ENCODE measurements at regions not wholly inside any gene's neighbourhood (a gene's known extent, or its start where the extent isn't known, plus 50 kb on each side); places are given as distances from the start of the nearest gene placed in this dataset.

DNA sequence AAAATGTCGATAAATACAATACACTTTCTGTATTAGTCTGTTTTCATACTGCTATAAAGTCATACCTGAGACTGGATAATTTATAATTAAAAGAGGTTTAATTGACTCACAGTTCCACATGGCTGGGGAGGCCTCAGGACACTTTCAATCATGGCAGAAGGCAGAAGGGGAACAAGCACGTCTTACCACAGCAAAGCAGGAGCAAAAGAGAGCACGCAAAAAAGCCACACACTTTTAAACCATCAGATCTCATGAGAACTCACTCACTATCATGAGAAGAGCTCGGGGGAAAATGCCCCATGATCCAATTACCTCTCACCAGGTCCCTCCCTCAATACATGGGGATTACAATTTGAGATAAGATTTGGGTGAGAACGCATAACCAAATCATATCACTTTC, 256.7 kb downstream of the ANAPC1 start:
- Histone ChIP-seq H3K9ac (replicated peaks in 1 of 4; ENCODE audit: extremely low read depth in 1 of 4, low read depth in 3 of 4, low read length in 3 of 4) (no peak overlapping the region), H3K9me3 (ENCODE audit: insufficient read depth in 2 of 2, low read depth in 1 of 2, low read length in 1 of 2) (peaks cover 3 to 11% of the 10 kb centered on the region in 2 experiments; a peak in 3 of 4 replicates), H3K23me2 (ENCODE audit: low read depth, low read length) (no peaks in the 10 kb centered on the region), H3K23ac (ENCODE audit: insufficient read length) (no peak overlapping the region), H4K91ac (replicated peaks; ENCODE audit: insufficient read length, low read length) (no peak overlapping the region), H3K36me3 (ENCODE audit: control insufficient read depth in 2 of 4, insufficient read depth in 4 of 4, low read length in 3 of 4) (no peaks in the 10 kb centered on the region), H3K4me1 (replicated peaks in 1 of 4; ENCODE audit: control insufficient read depth in 3 of 4, insufficient read depth in 4 of 4, low read length in 3 of 4) (no peaks in the 10 kb centered on the region), H3K56ac (replicated peaks; ENCODE audit: insufficient read length, low read depth, low read length) (no peak overlapping the region), H3K4ac (replicated peaks; ENCODE audit: insufficient read length, low read depth, low read length) (no peak overlapping the region), H3K27ac (ENCODE audit: low read depth, low read length) (no peak overlapping the region), H4K5ac (ENCODE audit: insufficient read length, low read depth, low read length) (no peak overlapping the region), H3K79me2 (ENCODE audit: control insufficient read depth in 1 of 2, insufficient read depth in 2 of 2, low read length in 2 of 2) (no peaks in the 10 kb centered on the region), H4K20me1 (replicated peaks in 1 of 2; ENCODE audit: control insufficient read depth in 1 of 2, insufficient read depth in 2 of 2, low read length in 2 of 2) (no peaks in the 10 kb centered on the region), H2BK120ac (replicated peaks; ENCODE audit: low read depth, low read length) (no peak overlapping the region), H4K8ac (ENCODE audit: extremely low read depth, insufficient read depth, low read length) (no peak overlapping the region), H3K79me1 (ENCODE audit: low read depth, low read length) (no peaks in the 10 kb centered on the region), H2BK20ac (ENCODE audit: low read length) (no peak overlapping the region), H3K18ac (ENCODE audit: extremely low read depth, low read length) (no peak overlapping the region), H3K4me2 (ENCODE audit: insufficient read depth in 1 of 2, low read depth in 2 of 2, low read length in 2 of 2) (no peak overlapping the region), H2BK5ac (ENCODE audit: low read depth, low read length) (no peak overlapping the region), H3K14ac (ENCODE audit: insufficient read length) (no peak overlapping the region), H3K4me3 (ENCODE audit: extremely low read depth in 1 of 4, insufficient read depth in 2 of 4, low read depth in 3 of 4, low read length in 4 of 4) (no peak overlapping the region), H2AK5ac (ENCODE audit: low read depth, low read length) (no peak overlapping the region), H2BK15ac (ENCODE audit: low read length) (no peak overlapping the region), H3K27me3 (replicated peaks in 1 of 4; ENCODE audit: control insufficient read depth in 3 of 4, extremely low read depth in 1 of 4, insufficient read depth in 3 of 4, low read length in 3 of 4) (no peaks in the 10 kb centered on the region), H2AFZ (ENCODE audit: low read length) (no peak overlapping the region), H2BK12ac (ENCODE audit: low read depth, low read length) (no peak overlapping the region)
- DNase-seq (ENCODE audit: low read depth in 1 of 2, low spot score in 2 of 2) (no peak), FAIRE-seq (no peak)
- no peak for TF ChIP-seq CTBP2 (IDR thresholded peaks at IDR 0.05; ENCODE audit: borderline replicate concordance, insufficient read depth, insufficient read length, low read length)
- TF ChIP-seq BRCA1 (IDR thresholded peaks at IDR 0.05; ENCODE audit: low read depth, low read length), result no peak
- no peak for TF ChIP-seq SIN3A (conservative IDR thresholded peaks at IDR 0.05 in 1 of 2, IDR thresholded peaks at IDR 0.05 in 1 of 2; ENCODE audit: low read depth in 1 of 2, low read length in 2 of 2)
- TF ChIP-seq YY1 (IDR thresholded peaks at IDR 0.05; ENCODE audit: low read depth, low read length), result no peak
- TF ChIP-seq POU5F1 (IDR thresholded peaks at IDR 0.05; ENCODE audit: low read depth, low read length), result no peak
- TF ChIP-seq EP300 (IDR thresholded peaks at IDR 0.05; ENCODE audit: borderline replicate concordance in 1 of 2, low read depth in 2 of 2, low read length in 2 of 2), result no peak
- no peak for TF ChIP-seq SIX5 (IDR thresholded peaks at IDR 0.05; ENCODE audit: low read depth, low read length)
- TF ChIP-seq TBP (IDR thresholded peaks at IDR 0.05; ENCODE audit: low read depth, low read length), result no peak
- TF ChIP-seq, protein P1, sequence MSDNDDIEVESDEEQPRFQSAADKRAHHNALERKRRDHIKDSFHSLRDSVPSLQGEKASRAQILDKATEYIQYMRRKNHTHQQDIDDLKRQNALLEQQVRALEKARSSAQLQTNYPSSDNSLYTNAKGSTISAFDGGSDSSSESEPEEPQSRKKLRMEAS (IDR thresholded peaks at IDR 0.05), result no peak
- no peak for TF ChIP-seq CHD1 (IDR thresholded peaks at IDR 0.05; ENCODE audit: low read depth, low read length)
- TF ChIP-seq EZH2 (IDR thresholded peaks at IDR 0.05; ENCODE audit: low read depth, low read length, severe bottlenecking), result no peak
- no peak for TF ChIP-seq SP4 (IDR thresholded peaks at IDR 0.05; ENCODE audit: low read length)
- no peak for TF ChIP-seq KDM4A (IDR thresholded peaks at IDR 0.05; ENCODE audit: low read depth, low read length, severe bottlenecking)
- TF ChIP-seq RBBP5 (IDR thresholded peaks at IDR 0.05; ENCODE audit: borderline replicate concordance, low read depth, low read length), result no peak
- CTCF ChIA-PET (ENCODE audit: partially characterized antibody), result no interaction called here
- 89% methylated on average over 5 of the region's 5 CpGs; no CpG with 5 or more reads in 1 of the 2 experiments for WGBS, 2 experiments (ENCODE audit: extremely low coverage in 1 of 2, insufficient coverage in 1 of 2, insufficient read length in 1 of 2, insufficient replicate concordance in 2 of 2, low coverage in 1 of 2, low lambda C conversion rate in 2 of 2, missing lambda C conversion rate in 1 of 2)
- POLR2A ChIA-PET (ENCODE audit: partially characterized antibody), result no interaction called here

All from H1 (cell line).